ENCODE measurements at regions not wholly inside any gene's neighbourhood (a gene's known extent, or its start where the extent isn't known, plus 50 kb on each side); places are given as distances from the start of the nearest gene placed in this dataset.

DNA sequence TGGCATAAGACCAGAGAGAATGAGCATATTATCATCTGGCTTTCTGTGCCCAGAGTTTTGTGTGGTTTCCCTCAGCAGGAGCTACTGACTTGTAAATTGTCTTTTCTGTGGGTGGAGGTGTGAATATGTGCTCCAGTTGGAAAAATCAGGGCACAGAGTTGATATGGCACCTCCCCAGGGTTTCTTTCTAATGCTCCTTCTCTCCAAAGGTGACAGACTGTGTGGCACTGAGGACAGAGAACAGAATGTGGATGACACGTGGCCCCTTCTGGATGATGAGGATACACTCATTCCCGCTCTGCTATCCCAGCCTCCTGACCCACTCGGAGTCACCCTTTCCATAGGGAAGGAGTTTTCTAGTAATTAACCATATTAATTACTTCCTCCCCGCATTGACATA is 221.0 kb downstream of the ICE1 start:
- TF ChIP-seq POLR2A (IDR thresholded peaks at IDR 0.05) (no peak), EP300 (IDR thresholded peaks at IDR 0.05; ENCODE audit: low read depth) (no peak)
- TF ChIP-seq, protein P1, sequence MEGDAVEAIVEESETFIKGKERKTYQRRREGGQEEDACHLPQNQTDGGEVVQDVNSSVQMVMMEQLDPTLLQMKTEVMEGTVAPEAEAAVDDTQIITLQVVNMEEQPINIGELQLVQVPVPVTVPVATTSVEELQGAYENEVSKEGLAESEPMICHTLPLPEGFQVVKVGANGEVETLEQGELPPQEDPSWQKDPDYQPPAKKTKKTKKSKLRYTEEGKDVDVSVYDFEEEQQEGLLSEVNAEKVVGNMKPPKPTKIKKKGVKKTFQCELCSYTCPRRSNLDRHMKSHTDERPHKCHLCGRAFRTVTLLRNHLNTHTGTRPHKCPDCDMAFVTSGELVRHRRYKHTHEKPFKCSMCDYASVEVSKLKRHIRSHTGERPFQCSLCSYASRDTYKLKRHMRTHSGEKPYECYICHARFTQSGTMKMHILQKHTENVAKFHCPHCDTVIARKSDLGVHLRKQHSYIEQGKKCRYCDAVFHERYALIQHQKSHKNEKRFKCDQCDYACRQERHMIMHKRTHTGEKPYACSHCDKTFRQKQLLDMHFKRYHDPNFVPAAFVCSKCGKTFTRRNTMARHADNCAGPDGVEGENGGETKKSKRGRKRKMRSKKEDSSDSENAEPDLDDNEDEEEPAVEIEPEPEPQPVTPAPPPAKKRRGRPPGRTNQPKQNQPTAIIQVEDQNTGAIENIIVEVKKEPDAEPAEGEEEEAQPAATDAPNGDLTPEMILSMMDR (IDR thresholded peaks at IDR 0.05), result no peak

Measured in transverse colon (tissue), 3 donors.